HepG2 (cell line): ENCODE measurements at regions not wholly inside any gene's neighbourhood (a gene's known extent, or its start where the extent isn't known, plus 50 kb on each side); places are given as distances from the start of the nearest gene placed in this dataset.

Experiments
- ATAC-seq: fragments of 200-7000 bp; cut with Tn5 transposase; 3 replicates; pipeline ENCODE4 v1.9.1; 2020; ENCODE audit warnings: mild to moderate bottlenecking, moderate library complexity
- BruUV-seq: library from RNA; stranded (reverse); fragments of 400-500 nt; replicated peaks from 2 replicates; lab custom pipeline; 2021; lab: Mats Ljungman, UMichigan
- CTCF ChIA-PET: fragments of 300-600 bp; formaldehyde crosslinking; extraction: SDS; loops from one replicate; lab custom pipeline; 2021; ENCODE audit warnings: low total read pairs, inconsistent platforms, low intra/inter-chr PET ratio; lab: Yijun Ruan, JAX
- POLR2A ChIA-PET: fragments of 350-600 bp; sonication (Branson Sonifier 250); formaldehyde crosslinking; loops from one replicate; lab custom pipeline; 2020; ENCODE audit warnings: antibody characterized with exemption, inconsistent platforms; lab: Yijun Ruan, JAX
- DNase-seq: peaks from one replicate; pipeline ENCODE4 v3.0.0-alpha.2; 2015; ENCODE audit warnings: low spot score
- FAIRE-seq: peaks from 3 replicates; lab custom pipeline; 2011; peaks lifted over from hg19 to GRCh38; lab: Jason Lieb, UNC
- H2AFZ ChIP-seq: one replicate; pipeline ENCODE4 v1.6.1; 2011; ENCODE audit warnings: low read length, inconsistent platforms
- H3K27ac ChIP-seq: fragments of 300-600 bp; 3 replicates; pipeline ENCODE4 v1.8.0; 2011; ENCODE audit warnings: mixed run types, mild to moderate bottlenecking, mixed read lengths, low read length, inconsistent platforms; ENCODE audit not compliant: insufficient read depth; ENCODE audit errors: extremely low read length
- H3K27me3 ChIP-seq, 2 experiments: fragments of 200-600 bp in 1 of 2; 2 replicates in 1 of 2; 3 replicates in 1 of 2; pipeline versions ENCODE4 v1.6.0 to v1.8.0; 2011; ENCODE audit warnings: low read length in 2 of 2, mild to moderate bottlenecking in 2 of 2, moderate library complexity in 2 of 2, inconsistent platforms in 1 of 2; ENCODE audit not compliant: insufficient read depth in 2 of 2, control insufficient read depth in 1 of 2
- H3K36me3 ChIP-seq, 2 experiments: fragments of 200-600 bp in 1 of 2; replicated peaks in 1 of 2; 2 replicates in 1 of 2; 3 replicates in 1 of 2; pipeline versions ENCODE4 v1.5.1 to v1.8.0; 2011; ENCODE audit warnings: low read length in 2 of 2, inconsistent platforms in 1 of 2; ENCODE audit not compliant: insufficient read depth in 2 of 2, control insufficient read depth in 1 of 2
- H3K4me1 ChIP-seq: 2 replicates; pipeline ENCODE4 v1.5.1; 2012; ENCODE audit warnings: low read length, inconsistent platforms; ENCODE audit not compliant: insufficient read depth
- H3K4me2 ChIP-seq: 2 replicates; pipeline ENCODE4 v1.6.0; 2011; ENCODE audit warnings: low read depth, low read length, inconsistent platforms
- H3K4me3 ChIP-seq, 3 experiments: fragments of 200-600 bp in 1 of 3; sonication (generic), shearing (Covaris generic) in 1 of 3; replicated peaks in 1 of 3; 2 replicates each; pipeline ENCODE4 v1.5.1; 2011 to 2016; ENCODE audit warnings: low read length in 3 of 3, inconsistent platforms in 2 of 3, low read depth in 2 of 3, mild to moderate bottlenecking in 2 of 3, control low read depth in 1 of 3, mixed read lengths in 1 of 3; ENCODE audit not compliant: insufficient read depth in 1 of 3
- H3K79me2 ChIP-seq: one replicate; pipeline ENCODE4 v1.6.1; 2011; ENCODE audit warnings: low read length, inconsistent platforms; ENCODE audit not compliant: insufficient read depth
- H3K9ac ChIP-seq: 2 replicates; pipeline ENCODE4 v1.6.0; 2011; ENCODE audit warnings: mild to moderate bottlenecking, low read depth, low read length, inconsistent platforms; ENCODE audit not compliant: insufficient read depth
- H3K9me3 ChIP-seq: 2 replicates; pipeline ENCODE4 v1.5.1; 2012; ENCODE audit warnings: mild to moderate bottlenecking, low read length
- H4K20me1 ChIP-seq: 2 replicates; pipeline ENCODE4 v1.6.0; 2011; ENCODE audit warnings: inconsistent platforms, mild to moderate bottlenecking, low read length, moderate library complexity; ENCODE audit not compliant: insufficient read depth
- EHMT2 ChIP-seq: fragments of 200-600 bp; sonication (generic); IDR thresholded peaks from 2 replicates; pipeline ENCODE4 v1.7.0; 2017; ENCODE audit warnings: antibody characterized with exemption, low read depth, low read length, borderline replicate concordance
- HOXA3 ChIP-seq: sonication (generic); formaldehyde crosslinking; IDR thresholded peaks from 2 replicates; pipeline ENCODE4 v1.5.0; 2020; ENCODE audit warnings: missing genetic modification reagents
- MTF2 ChIP-seq: sonication (generic); formaldehyde crosslinking; IDR thresholded peaks from 2 replicates; pipeline ENCODE4 v1.5.0; 2020; ENCODE audit warnings: missing genetic modification reagents, borderline replicate concordance
- NPAS2 ChIP-seq: sonication (generic); formaldehyde crosslinking; IDR thresholded peaks from 2 replicates; pipeline ENCODE4 v1.8.0; 2022; ENCODE audit warnings: mild to moderate bottlenecking, missing genetic modification reagents, borderline replicate concordance
- NR2F2 ChIP-seq: IDR thresholded peaks from 2 replicates; pipeline ENCODE4 v1.6.1; 2012; ENCODE audit warnings: low read depth, inconsistent platforms, borderline replicate concordance
- SRF ChIP-seq: IDR thresholded peaks from 2 replicates; pipeline ENCODE4 v1.6.1; 2011; ENCODE audit warnings: mild to moderate bottlenecking, low read depth, low read length, moderate library complexity
- ZNF44 ChIP-seq: sonication (generic); formaldehyde crosslinking; IDR thresholded peaks from 2 replicates; pipeline ENCODE4 v1.5.1; 2020; ENCODE audit warnings: mild to moderate bottlenecking, missing genetic modification reagents
- ZSCAN12 ChIP-seq: sonication (generic); formaldehyde crosslinking; IDR thresholded peaks from 2 replicates; pipeline ENCODE4 v1.9.0; 2021; ENCODE audit warnings: mild to moderate bottlenecking, missing genetic modification reagents
- WGBS: methylation state at CpG from one replicate; pipeline ENCODE4 v1.1.6; 2017; ENCODE audit warnings: low lambda C conversion rate; 5-methylcytosine and 5-hydroxymethylcytosine counted together
- in situ Hi-C: cut with HindIII; loops from 2 replicates; pipeline ENCODE4 v1.10.0; 2017; ENCODE audit warnings: low pct_unique_long_range_greater_than_20kb; ENCODE audit not compliant: extremely low pct_ligation_motif_present
- intact Hi-C: fragments of 100-400 bp; cut with micrococcal nuclease; formaldehyde crosslinking; loops from one replicate; pipeline ENCODE4 v1.10.0; 2022; ENCODE audit not compliant: unreplicated experiment
- TF ChIP-seq, protein P1 (sequence below): sonication (generic); formaldehyde crosslinking; IDR thresholded peaks from 2 replicates; pipeline ENCODE4 v1.9.0; 2021; ENCODE audit warnings: missing genetic modification reagents, borderline replicate concordance

- no peaks in the 10 kb centered on the region for H3K27me3 ChIP-seq
- H3K79me2 ChIP-seq: no peaks in the 10 kb centered on the region
- intact Hi-C loops (no loop called here), in situ Hi-C loops (no loop called here)
- H2AFZ ChIP-seq: no peak overlapping the region
- H3K27ac ChIP-seq: no peak overlapping the region
- H3K9ac ChIP-seq: no peak overlapping the region
- H3K4me1 ChIP-seq: no peaks in the 10 kb centered on the region
- H3K9me3 ChIP-seq: no peaks in the 10 kb centered on the region
- ChIA-PET POLR2A (no interaction called here), CTCF (no interaction called here)
- WGBS: 37% methylated on average over 4 of the region's 4 CpGs
- ATAC-seq (no peak), DNase-seq (no peak), FAIRE-seq (no peak)
- H3K36me3 ChIP-seq: no peaks in the 10 kb centered on the region
- H3K4me2 ChIP-seq: no peak overlapping the region
- H3K4me3 ChIP-seq: no peak overlapping the region
- no peaks in the 10 kb centered on the region for H4K20me1 ChIP-seq
- BruUV-seq: no TSS peak
- TF ChIP-seq EHMT2 (no peak), NPAS2 (CRISPR knock-in tag) (no peak)
Measured at GRCh38 chr3:105260385-105260784, 106.3 kb upstream of the ALCAM start.

DNA sequence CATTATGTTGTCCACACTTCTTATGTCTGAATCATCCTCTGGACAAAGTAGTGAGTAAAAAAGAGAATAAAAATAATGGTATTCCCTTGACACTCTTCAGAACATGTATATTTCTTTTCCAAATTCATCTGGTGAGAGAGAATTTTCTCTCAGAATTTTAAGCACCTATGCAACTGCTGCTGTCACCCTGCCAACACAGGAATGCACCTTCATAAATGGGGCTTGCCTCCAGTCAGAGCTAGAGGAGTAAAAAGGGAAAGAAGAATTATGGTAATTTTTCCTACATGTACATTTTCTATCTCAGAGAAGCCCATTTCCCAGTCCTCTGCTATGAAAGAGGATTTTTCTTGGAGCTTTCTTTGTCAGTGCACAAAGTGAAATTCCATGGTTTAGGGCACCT is 92.2 kb upstream of the ALCAM start:
- no peak for DNase-seq
- Histone ChIP-seq H3K4me2 (no peak overlapping the region), H3K79me2 (no peaks in the 10 kb centered on the region), H4K20me1 (no peaks in the 10 kb centered on the region), H2AFZ (no peak overlapping the region), H3K9ac (no peak overlapping the region), H3K4me3 (no peak overlapping the region), H3K9me3 (no peaks in the 10 kb centered on the region), H3K27me3 (0 out of 5 replicates have a peak, but pooled peaks cover 0 to 1% of the 10 kb centered on the region in 2 experiments), H3K4me1 (no peaks in the 10 kb centered on the region), H3K36me3 (no peaks in the 10 kb centered on the region), H3K27ac (no peak overlapping the region)
- no TSS peak for BruUV-seq
- ChIA-PET CTCF (no interaction called here), POLR2A (no interaction called here)
- in situ Hi-C loops (no loop called here), intact Hi-C loops (no loop called here)
- ATAC-seq: no peak
- FAIRE-seq: no peak
- TF ChIP-seq SRF: no peak
- no peak for TF ChIP-seq ZNF44 (CRISPR knock-in tag)
- no peak for TF ChIP-seq MTF2 (CRISPR knock-in tag)
- TF ChIP-seq ZSCAN12 (CRISPR knock-in tag): no peak
- no peak for TF ChIP-seq NR2F2
- TF ChIP-seq HOXA3 (CRISPR knock-in tag): no peak
- TF ChIP-seq, protein P1, sequence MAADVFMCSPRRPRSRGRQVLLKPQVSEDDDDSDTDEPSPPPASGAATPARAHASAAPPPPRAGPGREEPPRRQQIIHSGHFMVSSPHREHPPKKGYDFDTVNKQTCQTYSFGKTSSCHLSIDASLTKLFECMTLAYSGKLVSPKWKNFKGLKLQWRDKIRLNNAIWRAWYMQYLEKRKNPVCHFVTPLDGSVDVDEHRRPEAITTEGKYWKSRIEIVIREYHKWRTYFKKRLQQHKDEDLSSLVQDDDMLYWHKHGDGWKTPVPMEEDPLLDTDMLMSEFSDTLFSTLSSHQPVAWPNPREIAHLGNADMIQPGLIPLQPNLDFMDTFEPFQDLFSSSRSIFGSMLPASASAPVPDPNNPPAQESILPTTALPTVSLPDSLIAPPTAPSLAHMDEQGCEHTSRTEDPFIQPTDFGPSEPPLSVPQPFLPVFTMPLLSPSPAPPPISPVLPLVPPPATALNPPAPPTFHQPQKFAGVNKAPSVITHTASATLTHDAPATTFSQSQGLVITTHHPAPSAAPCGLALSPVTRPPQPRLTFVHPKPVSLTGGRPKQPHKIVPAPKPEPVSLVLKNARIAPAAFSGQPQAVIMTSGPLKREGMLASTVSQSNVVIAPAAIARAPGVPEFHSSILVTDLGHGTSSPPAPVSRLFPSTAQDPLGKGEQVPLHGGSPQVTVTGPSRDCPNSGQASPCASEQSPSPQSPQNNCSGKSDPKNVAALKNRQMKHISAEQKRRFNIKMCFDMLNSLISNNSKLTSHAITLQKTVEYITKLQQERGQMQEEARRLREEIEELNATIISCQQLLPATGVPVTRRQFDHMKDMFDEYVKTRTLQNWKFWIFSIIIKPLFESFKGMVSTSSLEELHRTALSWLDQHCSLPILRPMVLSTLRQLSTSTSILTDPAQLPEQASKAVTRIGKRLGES (CRISPR knock-in tag): no peak
